Left ventricle myocardium superior (tissue), 1 donor: ENCODE measurements at regions not wholly inside any gene's neighbourhood (a gene's known extent, or its start where the extent isn't known, plus 50 kb on each side); places are given as distances from the start of the nearest gene placed in this dataset.

ENCODE experiments used
- ATAC-seq: fragments of 200-7000 bp; cut with Tn5 transposase; one replicate; pipeline ENCODE4 v1.9.1; 2020; ENCODE audit warnings: mild to moderate bottlenecking, moderate library complexity
- DNase-seq: peaks from one replicate; pipeline ENCODE4 v3.0.0-alpha.2; 2020
- intact Hi-C: fragments of 100-400 bp; cut with micrococcal nuclease; formaldehyde crosslinking; loops from one replicate; pipeline ENCODE4 v1.11.0; 2022
- donor health status: DM: no; HTN: yes; CAD: no; lungs with severe emphysema.

DNA sequence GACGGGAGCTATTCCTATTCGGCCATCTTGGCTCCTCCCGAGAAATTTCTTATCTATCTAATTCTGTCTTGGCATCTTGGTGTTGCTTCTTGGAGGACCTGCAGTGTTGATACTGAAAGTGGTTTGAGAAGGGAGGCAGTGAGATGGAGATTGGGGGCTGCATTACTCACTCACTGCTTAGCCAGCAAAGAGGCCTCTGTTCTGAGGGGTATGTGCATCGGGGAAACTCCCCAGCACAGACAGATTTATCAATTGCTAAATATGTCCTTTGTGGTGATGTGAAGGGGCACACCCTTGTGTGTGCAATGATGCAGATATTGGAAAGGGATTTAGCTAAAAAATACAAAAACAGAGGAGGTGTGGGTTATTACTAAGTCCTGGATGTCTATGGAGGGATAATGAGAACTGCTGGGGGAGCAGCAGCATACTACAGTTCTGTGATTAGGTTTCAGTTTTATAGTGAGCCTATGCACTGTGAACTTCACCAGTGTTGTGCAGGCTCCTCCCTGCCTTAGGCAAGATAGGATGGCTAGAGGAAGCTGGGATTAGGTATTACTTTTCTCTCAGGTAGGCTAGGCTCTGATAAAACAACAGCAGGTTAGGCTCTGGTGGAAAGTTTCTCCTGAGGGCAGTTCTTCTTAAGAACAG, 279.0 kb downstream of the HS3ST1 start:
- intact Hi-C loops: no loop called here
- DNase-seq: no peak
- no peak for ATAC-seq

DNA sequence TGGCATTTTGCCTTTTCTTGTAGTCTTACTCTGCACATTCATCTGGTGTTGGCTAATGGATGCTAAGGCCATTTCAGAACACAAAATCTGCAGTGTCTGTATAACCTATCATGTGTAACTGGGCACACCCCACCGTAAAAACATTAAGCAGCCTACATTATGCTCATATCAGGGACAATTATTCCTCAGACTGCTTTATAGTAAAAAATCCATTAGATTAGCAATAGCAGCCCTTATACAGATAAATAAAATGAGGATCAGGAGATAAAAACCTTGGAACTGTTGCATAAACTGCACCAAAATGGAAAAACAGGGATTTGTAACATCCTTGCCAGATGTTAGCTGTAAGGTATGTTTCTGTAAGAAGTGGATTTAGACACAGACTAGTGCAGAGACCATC, 288.8 kb downstream of the HS3ST1 start:
- ATAC-seq (no peak), DNase-seq (no peak)
- intact Hi-C loops: no loop called here

DNA sequence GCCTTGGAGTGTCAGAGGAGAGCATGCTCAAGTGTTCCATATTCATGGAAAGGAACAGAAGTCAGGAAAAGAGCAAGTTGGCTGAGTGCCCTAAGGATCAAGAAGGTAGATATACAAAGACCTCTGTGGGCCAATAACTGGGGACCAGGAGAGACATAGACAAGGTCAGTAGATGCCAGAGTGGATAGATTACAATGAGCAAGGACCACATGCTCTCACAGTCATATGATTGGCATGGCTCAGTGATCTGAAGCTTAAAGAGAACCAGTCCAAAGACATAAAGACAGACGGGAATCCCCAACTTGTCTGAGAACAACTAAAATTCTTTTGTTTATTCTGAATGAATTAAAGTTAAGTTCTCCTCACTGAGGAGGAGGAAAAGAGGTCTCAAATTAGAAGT, 289.7 kb downstream of the HS3ST1 start:
- DNase-seq (no peak), ATAC-seq (no peak)
- intact Hi-C loops: no loop called here

DNA sequence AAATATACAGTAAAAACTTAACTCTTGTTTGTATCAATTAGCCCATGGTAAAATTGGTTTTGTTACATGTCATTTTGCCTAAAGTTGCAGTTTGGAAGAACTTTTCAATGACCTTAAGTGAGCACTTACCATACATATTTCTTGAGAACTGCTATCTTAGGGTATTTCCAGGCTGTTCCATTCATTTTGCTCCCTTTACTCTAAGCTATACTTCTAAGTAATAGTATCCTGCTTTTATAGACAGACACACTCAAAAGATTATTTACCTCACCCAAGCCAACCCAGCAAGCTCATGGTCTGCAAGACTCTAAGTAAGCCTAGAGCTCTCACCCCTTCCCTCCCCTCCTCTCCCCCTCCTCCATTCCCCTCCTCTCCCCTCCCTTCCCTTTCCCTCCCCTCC, 294.0 kb downstream of the HS3ST1 start:
- DNase-seq (no peak), ATAC-seq (no peak)
- intact Hi-C loops: no loop called here

DNA sequence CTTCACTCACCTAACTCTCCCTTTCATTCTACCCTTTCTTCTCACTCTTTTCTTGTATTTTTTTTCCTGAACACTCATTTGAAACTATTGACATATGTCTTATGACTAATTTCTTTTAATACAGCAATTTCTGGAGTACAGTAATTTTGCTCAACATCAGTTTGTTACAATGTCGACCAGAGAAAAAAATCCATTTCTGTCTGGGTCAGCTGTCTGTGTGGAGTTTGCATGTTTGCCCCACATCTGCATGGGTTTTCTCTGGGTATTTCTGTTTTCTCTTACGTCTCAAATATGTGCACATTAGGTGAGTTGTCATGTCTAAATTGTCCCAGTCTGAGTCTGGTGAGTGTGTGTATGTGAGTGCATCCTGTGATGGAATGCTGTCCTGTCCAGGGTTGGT, 294.8 kb downstream of the HS3ST1 start:
- ATAC-seq (no peak), DNase-seq (no peak)
- intact Hi-C loops: no loop called here

DNA sequence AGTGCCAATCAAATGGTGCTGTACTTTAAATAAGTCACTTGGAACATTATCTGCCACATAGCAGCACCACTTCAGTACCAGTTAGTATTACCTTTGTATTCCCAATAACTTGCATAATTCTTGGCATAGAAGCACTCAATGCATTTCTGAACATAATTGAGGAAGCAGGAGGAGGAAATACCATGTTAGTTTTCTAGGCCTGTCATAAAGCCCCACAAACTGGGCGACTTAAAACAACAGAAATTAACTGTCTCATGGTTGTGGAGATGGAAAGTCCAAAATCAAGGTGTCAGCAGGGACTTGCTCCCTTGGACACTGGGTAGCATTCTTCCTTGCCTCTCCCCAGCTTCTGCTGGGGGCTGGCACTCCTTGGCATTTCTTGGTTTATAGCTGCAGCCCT, 296.2 kb downstream of the HS3ST1 start:
- intact Hi-C loops: no loop called here
- ATAC-seq (no peak), DNase-seq (no peak)

DNA sequence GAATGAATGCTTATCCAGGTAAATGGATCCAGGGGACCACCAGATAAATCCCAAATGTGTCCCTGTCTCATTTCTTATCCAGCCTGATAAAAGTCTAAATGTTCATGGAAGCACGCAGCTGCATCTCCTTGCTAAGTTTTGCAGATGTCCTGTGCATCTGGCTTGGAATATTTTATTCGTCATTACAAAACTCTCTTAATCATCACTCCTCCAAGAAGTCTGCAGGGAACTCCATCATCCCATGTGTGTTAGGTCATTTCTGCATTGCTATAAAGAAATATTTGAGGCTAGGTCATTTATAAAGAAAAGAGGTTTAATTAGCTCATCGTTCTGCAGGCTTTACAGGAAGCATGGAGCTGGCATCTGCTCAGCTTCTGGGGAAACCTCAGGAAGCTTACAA, 297.2 kb downstream of the HS3ST1 start:
- DNase-seq (no peak), ATAC-seq (no peak)
- intact Hi-C loops: no loop called here

DNA sequence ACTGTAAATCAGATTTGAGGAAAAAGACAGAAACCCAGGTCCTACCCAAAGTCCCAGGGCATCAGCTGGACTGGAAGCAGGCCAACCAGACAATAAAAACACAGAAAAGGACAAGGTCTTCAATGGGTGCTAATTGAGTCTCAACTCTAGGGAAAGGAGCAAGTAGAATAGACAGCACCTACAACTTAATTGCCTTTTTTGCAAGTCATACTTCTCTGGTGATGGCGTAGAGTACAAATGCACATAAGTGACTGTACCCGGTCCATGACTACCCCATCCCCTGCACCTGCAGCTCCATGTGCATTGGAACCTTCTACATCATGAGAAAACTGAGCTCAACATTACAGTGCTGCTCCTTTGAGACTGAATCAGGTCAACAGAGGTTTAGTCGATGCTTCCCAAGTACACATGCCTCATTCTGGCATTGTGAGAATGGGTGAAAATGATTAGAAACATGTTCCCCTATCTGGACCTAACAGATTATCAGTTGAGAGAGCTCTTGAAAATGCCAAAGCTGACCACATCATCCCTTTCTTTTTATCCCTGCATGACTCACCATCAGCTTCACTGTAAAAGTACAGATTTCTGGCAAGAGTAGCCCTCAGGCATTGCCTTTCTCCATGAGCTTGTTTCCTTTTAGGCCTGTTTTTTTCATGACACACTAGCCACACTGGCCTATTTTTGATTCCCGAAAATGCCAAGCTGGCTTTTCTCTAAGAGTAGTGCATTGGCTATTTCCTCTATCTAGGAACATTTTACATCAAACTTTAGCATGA, 298.3 kb downstream of the HS3ST1 start:
- intact Hi-C loops: no loop called here
- DNase-seq (no peak), ATAC-seq (peak; percentile 61)

DNA sequence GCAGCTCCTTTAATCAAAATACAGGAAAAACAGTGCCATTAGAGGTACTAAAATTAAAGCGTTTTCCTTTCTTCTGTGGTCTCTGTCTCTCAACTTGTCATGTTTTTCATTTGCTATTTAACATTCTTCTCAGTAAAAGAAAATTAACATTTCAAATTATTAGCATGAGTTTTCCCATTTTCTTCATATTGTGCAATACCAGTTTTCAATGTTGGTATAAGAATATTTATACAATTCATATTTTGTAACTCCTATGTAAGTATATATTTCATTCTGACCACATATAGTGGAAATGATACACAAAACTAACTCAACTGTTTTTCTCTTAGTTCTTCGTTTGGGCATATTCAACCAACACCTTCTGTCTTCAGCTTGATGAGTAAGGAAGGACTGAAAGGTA, 308.3 kb downstream of the HS3ST1 start:
- ATAC-seq: no peak
- no peak for DNase-seq
- intact Hi-C loops: no loop called here

DNA sequence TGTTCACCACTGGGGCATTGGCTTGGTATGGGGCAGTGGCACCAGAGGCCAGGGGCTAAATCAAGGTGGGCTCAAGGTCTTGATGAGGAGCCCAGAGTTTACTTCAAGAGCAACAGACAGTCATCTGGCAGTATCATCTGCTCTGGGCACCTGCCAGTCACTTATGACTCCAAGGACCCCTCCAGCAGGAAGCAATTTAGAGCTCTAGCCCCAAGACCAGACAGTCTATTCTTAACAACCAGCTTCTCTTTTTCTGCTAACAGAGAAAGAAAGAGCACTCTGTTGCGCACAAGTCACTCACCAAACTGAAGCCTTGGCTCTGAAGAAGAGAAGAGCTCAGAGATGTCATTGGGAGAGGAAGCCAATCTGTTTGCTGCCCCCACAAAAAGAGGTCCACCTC, 309.2 kb downstream of the HS3ST1 start:
- intact Hi-C loops: no loop called here
- DNase-seq (no peak), ATAC-seq (no peak)

DNA sequence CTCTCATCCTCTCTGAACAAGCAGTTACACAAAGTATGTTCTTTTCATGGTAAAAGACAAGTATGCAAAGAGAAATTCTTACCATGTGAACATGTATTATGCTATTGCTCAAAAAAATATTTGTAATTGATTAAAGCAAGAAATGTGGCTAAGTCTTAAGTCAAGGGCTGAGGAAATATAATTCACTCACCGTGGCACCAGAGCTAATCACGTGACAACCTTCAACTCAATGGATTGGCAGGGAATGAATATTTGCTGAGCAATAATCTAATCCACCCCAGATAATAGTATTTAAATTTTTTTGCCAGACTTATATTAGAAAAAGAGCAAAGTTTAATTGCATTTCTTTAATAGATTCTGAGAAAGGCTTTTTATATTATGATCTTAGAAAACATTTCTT, 310.2 kb downstream of the HS3ST1 start:
- intact Hi-C loops: no loop called here

DNA sequence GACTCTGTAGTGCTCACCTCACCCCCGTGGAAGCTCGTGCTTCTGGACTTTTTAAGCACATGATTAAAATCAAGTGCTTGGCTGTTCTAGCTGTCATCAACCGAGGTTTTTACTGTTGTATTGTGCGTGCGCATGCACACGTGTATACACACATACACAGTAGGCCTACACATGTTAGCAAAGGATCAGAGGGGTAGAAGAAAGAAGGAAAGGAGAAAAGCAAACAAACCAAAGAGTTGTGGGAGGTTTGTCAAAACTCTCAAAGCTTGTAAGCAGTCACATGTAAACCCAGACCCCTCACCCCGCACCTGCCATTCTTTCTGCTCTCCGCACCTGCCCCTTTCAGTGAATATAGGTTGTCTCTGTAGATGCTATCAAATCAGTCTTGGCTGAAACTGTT, 311.8 kb downstream of the HS3ST1 start:
- intact Hi-C loops: no loop called here
- DNase-seq: no peak
- ATAC-seq: no peak

More for the DNA sequence above, 310.2 kb downstream of the HS3ST1 start:
- ATAC-seq (no peak), DNase-seq (no peak)

DNA sequence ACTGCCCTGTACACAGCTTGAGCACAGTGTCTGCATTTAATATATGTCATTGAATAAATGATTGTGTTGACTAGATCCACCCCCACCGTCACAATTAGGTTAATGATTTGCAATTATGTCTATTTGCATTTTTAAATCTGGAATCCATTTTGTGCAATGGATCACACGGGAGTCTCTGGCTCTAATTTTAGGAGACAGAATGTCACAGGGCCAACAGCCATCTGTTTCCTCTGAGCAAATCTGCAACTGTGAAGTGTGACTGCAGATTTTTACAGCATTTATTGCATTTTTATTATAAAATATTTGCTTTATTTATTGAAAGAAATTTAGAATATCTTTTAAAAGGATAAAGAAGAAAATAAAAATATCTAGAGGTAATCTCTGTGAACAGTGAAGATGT, 316.8 kb downstream of the HS3ST1 start:
- no peak for DNase-seq
- intact Hi-C loops: no loop called here
- no peak for ATAC-seq

DNA sequence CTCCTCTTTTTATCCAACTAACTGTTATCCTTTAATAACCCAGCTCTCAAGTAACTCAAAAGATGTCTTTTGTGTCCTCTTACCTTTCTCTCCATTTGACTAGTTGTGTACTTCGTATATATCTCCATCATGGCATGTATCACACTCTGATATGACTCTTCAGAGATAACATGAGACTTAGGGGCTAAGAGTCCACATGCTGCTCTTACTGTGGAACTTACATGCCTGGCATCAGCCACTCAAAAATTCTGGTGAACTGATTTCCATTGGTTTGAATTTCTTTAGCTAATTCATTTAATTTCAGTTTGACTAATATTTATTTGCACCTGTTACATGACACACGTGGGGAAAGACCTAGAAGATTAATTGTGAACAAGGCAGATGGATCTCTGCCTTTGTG, 317.3 kb downstream of the HS3ST1 start:
- intact Hi-C loops: no loop called here
- DNase-seq (no peak), ATAC-seq (no peak)

DNA sequence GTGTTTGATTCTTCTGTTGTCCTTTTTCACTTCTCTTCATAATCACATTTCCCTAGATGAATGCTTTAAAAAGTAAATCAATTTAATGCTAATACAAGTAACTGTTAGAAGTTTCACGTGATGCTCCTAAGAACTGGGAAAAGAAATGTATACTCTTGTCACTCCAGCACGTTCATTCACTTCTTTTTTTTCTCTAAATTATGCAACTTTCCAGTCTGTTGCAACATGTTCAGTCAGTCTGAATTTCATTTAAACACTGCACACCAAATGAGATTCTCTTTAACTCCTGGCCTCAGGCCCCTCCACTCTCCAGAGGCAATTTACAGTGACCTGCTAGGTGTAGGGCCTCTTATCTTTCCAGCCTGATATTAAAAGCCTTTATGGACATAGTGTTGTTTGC, 321.9 kb downstream of the HS3ST1 start:
- ATAC-seq (no peak), DNase-seq (no peak)
- intact Hi-C loops: no loop called here

DNA sequence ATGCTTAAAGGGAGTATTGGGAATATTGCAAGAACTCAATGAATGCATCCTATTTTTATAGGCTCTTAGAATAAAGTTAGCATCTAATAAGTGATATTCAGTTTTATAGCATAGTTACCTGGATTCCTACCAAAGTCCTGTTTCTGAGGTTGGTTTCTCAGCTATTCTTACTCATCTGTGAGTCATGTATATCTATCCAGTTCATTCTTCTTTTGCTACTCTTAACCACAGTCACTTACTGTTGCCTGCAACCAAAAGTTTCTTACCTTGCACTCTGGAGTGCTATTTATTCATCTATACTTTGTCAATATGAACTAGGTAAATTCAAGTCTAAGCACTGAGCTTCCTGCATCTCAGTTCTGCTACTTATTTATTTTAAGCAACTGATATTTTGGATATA, 322.5 kb downstream of the HS3ST1 start:
- no peak for DNase-seq
- no peak for ATAC-seq
- intact Hi-C loops: no loop called here

DNA sequence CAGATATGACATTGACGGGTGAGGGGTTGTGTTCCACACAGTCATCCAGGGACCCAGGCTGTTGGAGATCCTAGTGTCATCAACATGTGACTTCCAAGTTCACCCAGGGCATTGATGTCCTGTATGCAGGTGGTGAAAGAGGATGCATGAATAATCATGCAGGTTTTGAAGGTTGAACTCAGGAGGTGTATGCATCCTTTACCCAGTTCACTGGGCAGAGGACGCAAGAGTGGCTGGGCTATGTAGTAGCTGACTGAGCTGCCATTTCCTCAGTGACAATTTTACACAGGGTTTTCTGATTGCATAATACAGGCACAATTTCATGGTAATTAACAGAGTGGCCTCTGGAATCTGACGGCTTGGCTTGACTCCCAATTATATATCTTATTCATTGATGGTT, 323.0 kb downstream of the HS3ST1 start:
- no peak for ATAC-seq
- intact Hi-C loops: no loop called here
- no peak for DNase-seq

DNA sequence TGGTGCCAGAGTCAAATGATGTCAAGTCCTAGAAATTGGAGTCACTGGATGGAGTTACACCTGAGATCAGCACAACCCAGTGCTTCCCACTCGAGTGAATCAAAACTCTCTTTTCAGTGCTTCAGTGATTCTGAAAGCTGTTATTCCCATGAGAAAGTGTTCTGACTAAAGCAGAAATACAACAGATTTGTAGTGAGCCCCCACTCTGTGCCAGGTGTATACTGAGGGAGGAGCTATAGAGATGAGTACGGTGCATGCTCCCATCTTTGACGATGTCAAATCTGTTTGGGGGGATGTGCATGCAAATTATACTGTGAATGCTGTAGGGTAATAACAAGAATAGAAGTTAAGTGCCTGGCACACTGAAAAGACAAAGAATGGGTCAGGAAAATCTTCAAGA, 330.2 kb downstream of the HS3ST1 start:
- no peak for ATAC-seq
- intact Hi-C loops: no loop called here
- DNase-seq: no peak

DNA sequence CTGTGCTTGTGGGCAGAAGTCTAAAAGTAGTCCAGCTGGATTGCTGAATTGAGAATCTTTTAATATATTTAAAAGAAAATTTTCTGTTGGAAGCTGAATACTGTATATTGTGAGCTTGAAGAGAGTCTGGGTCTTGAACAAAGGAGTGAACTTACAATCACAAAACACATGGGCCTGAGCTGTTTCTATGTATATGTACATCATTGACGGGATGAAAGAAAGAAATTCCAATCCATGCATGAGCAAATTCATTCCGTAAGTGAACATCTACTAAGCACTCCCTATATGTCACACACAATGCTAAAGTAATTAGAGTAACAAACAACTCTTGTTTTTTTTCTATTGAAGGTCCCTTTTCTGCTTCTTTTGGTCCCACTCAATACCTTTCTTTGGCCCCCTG, 331.0 kb downstream of the HS3ST1 start:
- DNase-seq (no peak), ATAC-seq (no peak)
- intact Hi-C loops: no loop called here

DNA sequence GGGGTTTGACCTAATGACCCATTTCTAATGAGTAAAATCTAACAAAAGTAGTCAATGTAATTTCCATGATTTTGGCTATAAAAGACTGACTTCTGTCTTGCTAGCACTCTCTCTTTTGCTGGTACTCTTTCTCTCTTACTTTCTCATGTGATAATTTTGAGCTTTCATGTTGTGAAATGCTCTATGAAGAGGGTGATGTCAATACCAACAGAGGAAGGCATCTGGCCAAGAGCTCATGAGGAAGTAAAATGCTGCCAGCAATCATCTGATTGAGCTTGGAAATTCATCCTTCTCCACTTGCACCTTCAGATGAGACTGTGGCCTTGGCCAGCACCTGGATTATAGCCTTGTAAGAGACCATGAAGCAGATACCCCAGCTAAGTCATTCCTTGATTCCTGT, 347.7 kb downstream of the HS3ST1 start:
- intact Hi-C loops: no loop called here
- no peak for ATAC-seq
- DNase-seq: no peak

DNA sequence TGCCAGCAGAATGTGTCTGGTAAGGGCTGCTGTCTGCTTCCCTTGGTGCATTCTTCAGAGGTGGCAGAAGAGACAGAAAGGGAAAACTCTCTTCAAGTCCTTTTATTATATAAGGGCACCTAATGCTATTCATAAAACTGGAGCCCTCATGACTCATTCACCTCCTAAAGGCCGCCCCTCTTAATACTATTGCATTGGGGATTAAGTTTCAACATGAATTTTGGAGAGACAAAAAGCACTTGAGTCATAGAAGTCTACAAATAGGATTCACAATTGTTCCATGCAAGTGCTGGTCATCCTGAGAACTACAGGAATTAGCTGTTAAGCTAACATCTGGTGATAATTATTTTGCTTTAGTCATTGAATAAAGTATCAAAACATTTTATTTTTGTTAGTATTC, 349.5 kb downstream of the HS3ST1 start:
- DNase-seq (no peak), ATAC-seq (no peak)
- intact Hi-C loops: no loop called here
